ENCODE measurements at regions not wholly inside any gene's neighbourhood (a gene's known extent, or its start where the extent isn't known, plus 50 kb on each side); places are given as distances from the start of the nearest gene placed in this dataset.

DNA sequence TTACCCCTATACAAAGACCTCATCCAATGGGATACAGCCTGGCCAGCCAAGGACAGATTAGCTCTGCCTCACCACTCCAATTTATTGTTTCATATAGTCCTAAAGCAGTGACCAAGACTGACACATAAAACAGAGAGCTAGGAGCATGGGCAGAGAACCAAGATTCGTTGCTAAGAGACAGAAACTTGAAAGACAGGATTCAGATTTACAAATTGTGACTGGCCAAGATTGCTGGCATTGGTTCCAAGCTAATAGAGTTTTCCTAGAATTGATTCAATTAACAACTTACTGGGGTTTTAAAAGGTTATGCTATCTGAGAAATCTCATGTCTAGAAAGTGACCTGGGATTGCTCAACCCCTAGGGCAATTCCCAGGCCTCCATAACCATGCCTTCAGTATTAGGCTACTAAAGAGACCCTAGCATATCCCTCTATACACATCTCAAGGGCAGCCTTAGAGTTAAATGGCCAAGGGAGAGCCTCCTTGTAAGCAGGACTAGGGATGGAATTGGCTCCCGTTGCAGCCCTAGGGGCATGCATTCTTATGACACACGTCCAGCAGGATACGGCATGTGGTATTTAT is 75.6 kb downstream of the ICOS start:
- no peak for DNase-seq

DNA sequence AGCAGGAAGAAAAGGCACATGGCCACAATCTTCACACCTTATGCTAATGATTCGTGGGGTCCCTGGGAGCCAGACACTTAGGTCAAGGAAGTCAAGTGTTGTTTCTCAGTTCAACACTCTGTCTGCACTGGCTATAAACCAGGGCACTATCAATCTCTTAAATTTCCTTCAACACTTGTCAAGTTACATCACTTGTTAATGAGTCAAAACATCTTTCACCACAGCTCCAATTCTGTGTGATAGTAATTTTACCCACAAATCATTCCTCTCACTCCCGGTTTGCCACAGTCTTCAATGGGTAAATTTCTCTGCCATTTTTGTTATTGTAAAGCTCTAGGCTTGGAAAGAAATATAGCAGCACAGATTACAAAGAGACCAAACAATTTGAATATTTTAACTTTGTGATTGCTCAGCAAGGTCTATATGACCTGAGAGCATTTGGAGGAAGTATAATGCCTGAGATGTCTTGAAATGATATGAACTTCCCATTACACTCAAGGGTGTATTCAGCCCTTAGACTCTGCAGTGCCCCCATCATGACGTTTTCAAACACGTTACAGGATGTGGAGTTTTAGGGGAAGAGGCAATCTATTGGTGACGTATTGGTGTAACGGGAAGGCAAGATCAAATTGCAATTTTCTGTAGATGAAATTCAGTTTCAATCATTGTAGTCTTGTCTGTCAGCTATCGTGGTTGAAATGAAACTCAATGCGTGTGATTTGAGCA is 78.7 kb downstream of the ICOS start:
- DNase-seq, result no peak

DNA sequence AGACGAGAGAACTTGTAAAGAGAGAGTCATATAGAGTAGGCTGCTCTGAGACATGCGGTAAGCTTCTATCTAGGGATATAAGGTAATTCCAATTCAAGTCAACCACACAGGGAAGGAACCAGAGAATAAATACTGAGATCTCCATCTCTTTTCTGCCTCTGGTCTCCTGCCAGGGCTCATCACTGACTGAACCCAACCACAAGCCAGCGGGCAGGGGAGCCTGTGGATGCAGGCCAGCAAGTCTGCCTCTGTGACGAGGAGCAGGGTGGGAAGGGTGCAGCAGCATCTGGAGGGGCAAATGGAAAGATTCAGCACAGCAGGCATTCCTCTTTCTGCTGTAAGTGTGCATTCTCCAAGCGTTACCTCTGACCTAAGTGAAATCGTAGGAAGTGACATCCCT is 82.2 kb downstream of the ICOS start:
- DNase-seq, result no peak

DNA sequence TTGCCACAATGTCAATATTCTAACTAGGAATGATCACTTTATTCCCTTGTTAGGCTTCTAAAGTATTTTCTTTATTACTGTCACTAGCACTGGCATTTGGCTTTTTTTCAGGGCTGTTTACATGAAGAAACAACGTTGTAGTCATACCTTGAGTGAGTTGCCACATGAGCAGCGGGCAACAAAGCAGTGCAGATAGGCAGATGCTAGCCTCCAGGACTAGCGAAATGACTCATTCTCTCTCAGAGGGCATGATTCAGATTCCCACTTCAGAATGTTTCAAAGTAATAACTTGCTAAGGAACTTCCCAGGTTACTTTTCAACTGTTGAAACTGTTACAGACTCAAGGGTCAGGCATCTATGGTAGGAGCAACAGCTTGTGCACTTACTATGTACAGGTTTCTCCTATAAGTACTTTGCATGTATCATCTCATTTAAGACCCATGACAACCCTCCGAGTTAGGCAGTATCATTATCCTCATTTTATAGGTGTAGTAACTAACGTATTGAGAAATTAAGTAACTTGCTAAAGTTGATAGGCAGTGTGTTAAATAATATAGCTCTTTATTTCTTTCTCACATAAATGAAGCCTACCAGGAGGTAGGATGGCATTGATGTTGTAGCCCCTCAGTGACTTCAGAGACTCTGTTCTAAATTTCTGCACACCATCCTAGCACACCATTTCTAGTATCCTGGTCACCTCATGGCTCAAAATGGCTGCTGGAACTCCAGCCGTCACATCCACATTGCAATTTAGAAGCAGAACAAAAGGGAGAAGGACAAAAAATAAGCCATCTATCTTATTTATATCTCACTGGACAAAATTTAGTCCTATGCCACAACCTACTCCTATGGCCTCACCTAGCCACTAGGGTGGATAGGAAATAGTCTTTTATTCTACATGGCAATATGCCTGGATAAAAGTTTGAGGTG is 83.3 kb downstream of the ICOS start:
- DNase-seq, result no peak

DNA sequence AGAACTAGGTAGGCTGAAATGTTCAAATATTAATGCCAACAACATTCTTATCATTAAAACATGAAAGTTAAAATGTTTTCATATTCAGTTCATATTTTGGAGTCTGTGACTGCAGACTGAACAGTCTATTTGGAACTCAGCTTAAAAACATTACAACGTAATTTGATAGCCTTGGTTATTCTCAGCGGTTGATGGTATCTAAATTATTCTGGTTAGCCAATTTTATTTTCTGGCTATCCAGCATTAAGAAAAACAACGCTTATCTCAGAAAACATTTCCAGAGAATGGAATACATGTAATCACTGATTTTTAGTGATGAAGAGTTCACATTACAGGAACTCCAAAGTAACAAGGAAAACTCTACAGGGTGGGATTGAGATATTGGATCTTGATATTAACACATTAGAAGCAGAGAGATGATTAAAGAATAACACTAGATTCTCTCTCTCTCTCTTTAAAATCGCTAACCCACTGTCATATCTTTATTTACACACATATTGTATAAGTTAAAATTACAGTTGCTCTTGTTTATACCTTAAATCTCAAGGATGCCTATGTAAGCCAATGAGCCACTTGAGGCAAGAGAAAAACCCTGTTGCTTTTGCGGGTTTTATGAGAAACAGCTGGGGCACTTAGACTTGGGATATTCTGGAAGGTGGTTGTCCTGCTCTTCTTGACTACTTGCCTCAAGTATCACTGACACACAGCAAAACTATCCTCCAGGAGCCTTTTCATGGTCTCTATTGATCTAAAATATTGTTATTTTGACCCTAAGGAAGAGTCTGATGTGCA is 84.9 kb downstream of the ICOS start:
- DNase-seq, result no peak

DNA sequence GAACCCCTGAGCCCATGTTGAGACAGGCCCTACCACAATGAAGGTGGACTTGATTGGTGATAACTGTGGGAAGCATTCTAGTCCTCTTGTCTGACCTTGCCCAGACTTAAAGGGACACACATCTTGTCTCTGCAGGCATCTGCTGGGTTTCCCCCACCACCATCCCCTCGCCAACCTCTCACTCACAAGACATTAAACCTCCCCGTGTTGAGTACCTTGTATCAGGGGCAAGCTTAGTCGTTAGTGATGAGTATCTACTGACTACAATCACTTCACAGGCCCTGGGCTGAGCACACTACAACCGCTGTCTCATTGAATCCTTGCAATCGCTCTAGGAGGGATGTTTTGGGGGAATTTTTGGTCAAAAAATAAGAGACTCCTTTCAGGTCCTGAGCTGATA is 86.0 kb downstream of the ICOS start:
- DNase-seq, result no peak

DNA sequence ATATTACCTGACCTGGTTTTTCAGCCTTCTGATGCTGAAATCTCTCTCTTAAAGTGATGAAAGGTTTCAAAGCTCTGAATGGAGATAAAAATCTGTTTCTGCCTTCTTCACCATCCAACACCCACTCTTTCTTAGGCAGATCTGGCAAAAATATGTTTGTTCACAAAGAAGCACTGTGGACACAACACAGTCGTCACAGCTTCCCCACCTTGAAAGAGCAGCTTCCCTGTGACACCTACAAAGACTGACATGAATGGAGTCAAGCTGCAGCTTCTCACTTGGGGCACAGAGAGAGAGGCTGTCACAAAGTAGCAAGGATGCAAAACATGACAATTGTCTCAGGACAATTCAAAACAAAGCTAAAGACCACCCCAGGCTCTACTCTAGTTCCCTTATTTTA is 86.5 kb downstream of the ICOS start:
- DNase-seq, result no peak

DNA sequence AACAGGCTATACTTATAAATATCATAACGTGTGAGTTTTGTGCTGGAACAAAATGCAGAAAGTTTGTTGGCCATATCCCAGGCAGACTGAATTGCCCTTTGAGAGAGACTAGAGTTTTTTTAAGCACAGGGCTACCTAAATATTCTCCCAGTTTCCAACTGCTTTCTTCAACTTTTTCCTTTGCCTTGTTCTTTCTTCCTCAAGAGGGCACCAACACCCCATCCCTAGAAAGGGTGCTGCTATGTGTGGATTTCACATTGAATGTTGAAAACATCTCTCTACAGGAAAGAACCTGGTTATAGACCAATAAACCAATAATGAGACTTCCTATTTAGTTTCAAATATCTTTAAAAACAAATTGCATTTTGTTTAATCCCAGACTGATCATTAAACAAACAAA is 87.9 kb downstream of the ICOS start:
- DNase-seq, result no peak

DNA sequence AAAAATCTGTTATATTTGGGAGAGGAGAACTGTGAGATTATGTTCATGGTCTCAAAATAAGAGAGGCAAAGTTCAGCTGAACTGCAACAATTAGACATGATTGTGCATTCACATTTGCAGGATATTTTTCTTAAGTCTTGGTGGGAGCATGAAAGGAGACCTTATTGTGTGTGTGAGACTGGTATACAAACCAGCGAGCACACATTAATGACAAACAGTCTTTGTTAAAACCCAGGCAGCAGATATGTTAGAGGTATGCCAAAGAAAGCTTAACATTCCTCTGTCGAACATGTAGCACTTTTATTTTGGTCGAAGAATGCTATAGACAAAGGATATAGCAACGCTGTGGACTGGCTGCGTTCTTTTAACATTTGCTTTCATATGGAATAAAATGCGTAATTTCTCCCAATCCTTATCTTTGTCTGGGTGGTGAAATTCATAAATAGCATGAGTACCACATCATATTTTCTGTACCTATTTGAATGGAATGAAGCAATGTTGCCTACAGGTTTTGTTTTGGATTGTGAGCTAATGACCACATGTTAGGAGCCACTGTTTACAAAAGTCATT is 88.4 kb downstream of the ICOS start:
- DNase-seq, result no peak

DNA sequence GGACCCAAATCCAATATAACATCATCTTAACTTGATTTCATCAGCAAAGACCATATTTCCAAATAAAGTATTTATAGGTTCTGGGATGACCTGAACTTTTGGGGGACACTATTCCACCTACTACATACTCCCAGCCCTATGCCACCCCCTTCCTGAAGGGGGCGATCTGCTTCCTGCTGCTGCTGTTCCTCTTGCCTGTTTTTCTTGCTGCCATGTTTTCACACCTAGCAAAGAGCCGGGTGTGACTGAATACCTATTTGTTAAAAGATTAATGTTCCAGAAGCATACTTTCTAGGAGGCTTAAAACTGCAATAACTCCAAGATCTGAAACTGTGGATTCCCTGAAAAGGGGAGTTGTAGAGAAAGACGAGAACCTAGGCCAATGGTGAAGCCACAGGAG is 89.7 kb downstream of the ICOS start:
- no peak for DNase-seq

DNA sequence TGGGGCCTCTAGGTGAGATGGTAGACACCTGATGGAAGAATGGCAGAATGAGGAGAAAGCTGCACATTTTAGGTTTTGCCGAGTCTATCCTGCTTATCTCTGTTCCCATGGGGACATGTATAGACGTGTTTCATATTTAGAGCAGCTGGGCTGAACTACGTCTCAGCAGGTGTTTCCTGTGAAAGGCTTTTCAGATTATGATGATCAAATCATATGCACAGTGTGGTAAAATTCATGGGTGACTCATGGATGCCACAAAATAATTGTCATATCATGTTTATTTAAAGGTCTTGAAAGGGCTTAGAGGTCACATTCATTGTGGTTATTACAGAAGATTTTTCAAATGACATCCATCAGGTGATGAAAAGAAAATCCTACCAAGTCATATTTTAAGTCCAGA is 90.5 kb downstream of the ICOS start:
- DNase-seq, result no peak

DNA sequence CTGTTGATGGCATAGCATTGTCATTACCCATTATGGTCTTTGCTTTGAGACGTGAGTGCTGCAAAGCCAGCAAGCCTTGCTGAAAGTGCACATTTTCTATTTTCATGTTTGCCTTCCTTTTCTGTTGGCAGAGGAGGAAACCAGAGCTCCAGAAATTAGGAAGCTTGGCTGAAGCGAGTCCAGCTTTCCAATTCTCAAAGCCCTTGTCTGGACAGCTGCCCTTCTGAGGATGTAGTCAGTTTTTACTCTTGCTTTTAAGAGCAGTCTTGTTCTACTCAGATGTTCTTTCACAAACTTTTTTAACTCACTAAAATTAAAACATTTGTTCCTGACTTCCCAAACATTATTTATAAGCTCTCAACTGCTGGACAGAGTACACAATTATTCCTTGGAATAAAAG is 93.8 kb downstream of the ICOS start:
- DNase-seq, result no peak

DNA sequence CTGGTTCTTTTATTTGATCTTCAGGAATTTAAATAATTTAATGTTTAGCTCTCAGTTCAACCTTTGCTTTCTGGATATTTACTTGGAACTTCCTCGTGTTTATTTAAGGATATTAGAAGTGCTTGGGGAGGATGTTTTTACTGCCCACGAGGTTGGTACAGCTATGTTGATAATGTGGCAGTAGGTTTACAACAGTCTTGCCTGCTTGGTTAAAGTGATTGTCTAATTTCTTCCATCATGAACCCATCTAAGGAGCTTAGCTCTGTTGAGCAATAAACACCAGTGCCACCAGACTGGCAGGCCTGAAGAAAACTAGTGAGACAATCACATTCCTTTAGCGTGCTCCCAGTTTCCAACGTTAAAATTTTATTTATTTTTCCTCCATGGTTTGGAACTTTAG is 94.5 kb downstream of the ICOS start:
- DNase-seq, result no peak

DNA sequence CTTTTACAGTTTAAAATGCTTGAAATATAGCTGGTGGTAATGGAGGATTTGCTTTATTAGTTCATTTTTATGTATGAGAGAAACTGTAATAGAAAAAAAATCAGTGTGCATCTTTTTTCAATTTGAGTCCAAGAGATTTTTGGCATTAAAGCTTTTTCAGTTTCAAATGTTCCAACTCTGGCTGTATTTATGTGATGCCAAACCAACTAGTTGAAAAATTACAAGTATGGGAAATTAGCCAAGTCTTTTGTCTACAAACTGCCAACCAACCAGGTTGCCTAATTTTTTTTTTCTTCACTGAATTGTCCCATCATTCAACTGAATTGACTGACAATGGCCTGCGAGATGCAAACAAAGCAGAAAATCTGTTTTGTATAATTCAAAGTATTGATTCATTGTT is 95.7 kb downstream of the ICOS start:
- no peak for DNase-seq

DNA sequence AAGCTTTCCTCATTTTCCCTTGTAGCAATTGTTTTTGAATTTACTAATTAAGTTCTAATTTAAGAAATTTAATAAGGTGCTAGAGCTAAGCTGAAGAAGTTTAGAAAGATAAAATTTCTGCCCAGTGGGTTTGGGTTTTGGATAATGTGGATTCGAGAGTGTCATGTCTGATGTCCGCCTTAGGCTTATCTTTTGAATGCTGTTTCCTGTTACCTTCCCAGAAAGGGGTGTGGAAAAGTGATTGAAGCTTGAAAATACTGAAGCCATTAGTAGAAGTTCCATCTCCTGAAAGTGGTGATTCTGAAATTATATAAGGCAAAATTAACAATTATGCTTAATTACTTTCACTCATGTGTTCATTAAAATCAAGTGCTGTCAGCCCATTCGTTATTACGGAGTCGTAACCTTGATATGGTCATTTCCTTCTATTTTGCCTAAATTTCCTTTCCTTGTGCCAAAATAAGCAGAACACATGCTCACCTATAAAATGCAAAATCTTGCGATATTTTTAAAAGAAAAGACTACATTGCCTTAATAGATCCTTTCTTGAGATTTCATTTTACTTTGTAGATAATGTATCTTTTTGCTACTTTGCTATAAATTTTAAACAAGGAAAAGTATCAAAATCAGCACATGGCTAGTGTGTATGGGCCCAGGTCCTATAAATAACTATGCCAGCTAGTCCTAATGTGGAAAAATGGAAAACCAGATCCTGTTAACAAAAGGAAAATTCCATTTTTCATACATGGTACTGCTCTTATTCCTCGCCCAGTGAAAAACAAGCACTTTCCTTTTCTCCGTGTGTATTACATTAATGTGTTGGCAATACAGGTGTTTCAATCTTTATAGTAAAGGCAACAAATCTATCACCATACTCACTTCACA is 97.3 kb downstream of the ICOS start:
- no peak for DNase-seq

DNA sequence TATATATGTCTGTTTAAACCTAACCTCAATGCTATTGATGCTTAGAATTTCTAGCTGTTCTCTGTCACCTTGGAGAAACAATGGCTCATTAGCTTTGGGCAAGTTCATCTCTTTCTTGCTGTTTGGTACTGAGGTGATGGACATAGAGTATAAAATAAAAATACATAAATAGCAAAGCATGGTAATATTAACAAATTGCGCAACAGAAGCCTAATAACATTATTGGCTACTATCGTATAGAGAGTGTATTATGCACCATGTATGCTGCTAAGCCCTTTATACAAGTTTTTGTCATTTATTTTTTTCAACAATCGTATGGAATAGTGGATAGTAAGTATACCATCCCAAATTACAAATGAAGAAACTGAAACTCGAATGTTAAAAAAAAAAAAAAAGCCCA is 100.1 kb downstream of the ICOS start:
- no peak for DNase-seq

DNA sequence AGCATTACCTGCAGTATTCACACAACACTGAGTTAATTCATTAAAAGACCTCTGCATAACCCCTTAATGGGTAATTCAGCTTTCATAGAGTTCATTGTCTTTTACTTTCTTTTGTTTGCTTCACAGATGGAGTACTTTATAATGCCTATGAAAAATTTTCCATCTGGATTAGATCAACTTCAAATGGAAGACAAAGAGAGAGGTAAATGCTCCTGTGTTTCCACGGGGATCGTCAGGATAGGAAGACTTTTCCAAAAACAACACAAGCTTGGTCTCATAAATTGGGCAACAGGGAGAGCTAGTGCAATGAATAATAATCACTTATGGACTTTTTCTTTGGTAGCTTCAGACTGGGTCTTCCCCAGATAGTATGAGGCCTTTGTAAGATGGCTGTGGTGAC is 100.7 kb downstream of the ICOS start:
- no peak for DNase-seq

DNA sequence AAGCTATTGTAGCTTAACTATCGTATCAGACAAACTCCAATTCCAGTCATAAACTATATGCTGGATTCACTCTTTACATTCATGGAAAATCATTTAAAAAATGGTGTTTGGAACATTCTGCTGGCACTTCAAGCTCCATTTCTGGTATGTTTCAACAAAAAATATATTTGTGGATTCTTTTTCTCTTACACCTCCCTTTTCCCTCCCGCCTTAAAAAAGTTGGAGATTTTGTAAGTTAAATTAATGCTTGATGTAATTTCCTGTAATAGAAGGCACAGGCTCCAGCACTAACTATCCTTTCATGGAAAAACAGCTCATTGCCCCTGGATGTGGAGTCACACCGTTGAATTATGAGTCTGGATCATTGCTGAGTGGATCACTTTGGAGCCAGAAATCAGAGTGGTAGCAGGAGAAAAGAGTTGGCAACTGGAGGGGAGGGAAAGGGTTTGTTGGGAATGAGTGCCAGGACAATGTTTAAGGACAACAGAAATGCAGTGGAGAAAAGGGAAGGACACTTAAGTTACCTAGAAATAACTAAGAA is 102.8 kb downstream of the ICOS start:
- DNase-seq, result no peak

DNA sequence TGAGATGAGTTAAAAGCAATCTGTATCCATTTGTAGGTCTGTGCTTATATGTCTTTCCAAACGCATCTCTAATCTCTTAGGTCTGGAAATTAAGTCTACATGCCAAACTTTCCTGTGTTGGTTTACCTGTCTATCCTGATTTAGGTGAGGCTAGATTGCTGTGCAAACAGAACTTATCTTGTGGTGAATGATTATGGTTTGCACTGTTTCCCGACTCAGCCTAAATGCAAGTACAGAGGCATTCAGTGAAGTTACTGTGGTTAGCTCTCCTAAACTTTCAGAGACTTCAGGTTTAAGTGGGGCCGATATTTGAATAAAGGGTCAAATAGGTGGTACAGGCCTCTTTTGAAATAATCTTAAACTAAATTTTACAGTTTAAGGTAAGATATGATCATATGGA is 103.5 kb downstream of the ICOS start:
- DNase-seq, result no peak

DNA sequence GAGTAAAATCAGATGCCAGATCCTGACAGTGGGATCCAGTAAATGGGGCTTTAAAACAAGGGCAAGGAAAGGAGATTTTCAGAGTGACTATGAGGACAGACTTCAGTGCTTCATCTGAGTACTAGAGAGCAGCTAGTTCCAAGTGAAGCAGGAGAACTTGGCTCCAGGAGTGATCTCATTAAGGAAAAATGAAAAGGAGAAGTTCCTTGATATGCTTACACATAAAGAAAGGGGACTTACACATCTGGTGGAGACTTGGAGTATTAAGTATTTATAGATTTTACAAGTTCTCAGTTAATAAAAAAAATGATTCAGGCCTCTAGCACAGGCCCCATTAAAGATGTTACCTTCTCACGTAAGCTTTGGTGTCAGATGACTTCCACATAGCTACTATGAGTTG is 105.8 kb downstream of the ICOS start:
- DNase-seq, result no peak

DNA sequence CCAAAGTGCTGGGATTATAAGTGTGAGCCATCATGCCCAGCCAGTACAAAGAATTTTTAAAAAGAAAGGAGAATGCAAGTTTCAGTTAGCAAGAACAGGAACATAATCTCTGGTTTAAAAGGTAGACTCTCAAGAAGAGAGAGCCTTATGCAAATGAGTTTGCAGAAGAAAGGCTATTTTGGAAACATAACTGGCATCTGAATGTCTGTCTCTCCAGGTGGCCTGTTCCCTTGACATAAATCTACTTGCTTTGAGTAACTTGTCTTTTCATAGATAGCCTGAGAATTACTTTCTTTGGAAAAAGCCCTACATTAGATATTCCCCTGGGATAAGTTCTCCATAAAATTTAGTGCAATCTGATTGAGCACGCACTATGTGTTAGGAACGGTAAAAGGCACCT is 109.6 kb downstream of the ICOS start:
- DNase-seq, result no peak

DNA sequence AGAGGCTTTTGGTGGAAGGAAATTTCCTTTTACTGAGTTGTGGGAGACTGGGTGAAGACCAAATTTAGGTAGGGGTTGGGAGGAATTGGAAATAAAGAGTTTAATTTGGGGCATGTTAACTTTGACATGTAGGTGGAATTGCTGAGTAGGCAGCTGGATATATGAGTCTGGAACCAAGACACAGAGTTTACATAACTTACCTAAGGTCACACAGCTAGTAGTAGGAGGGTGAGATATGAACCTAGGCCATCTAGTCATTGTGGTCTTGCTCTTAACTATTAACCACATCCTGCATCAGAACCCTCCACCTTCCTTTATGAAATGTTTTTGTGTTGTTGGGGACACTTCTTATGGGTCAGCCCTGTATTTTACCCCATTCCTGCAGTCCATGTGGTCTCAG is 113.1 kb downstream of the ICOS start:
- DNase-seq, result no peak
